Loucy (cell line): ENCODE measurements at regions not wholly inside any gene's neighbourhood (a gene's known extent, or its start where the extent isn't known, plus 50 kb on each side); places are given as distances from the start of the nearest gene placed in this dataset.

Experiments used
- CTCF ChIP-seq: fragments of 200-600 bp; sonication (generic); conservative IDR thresholded peaks from 2 replicates; pipeline ENCODE4 v1.5.1; 2014; ENCODE audit warnings: mild to moderate bottlenecking, antibody characterized with exemption, low read length
- EZH2phosphoT487 ChIP-seq: fragments of 200-600 bp; IDR thresholded peaks from 2 replicates; pipeline ENCODE4 v1.6.1; 2018; ENCODE audit warnings: antibody characterized with exemption, mild to moderate bottlenecking, moderate library complexity, borderline replicate concordance

- no peak for TF ChIP-seq CTCF
- no peak for TF ChIP-seq EZH2phosphoT487
Measured at GRCh38 chrX:40449956-40450706, 130.6 kb upstream of the ATP6AP2 start.
